ENCODE measurements at regions not wholly inside any gene's neighbourhood (a gene's known extent, or its start where the extent isn't known, plus 50 kb on each side); places are given as distances from the start of the nearest gene placed in this dataset.

DNA sequence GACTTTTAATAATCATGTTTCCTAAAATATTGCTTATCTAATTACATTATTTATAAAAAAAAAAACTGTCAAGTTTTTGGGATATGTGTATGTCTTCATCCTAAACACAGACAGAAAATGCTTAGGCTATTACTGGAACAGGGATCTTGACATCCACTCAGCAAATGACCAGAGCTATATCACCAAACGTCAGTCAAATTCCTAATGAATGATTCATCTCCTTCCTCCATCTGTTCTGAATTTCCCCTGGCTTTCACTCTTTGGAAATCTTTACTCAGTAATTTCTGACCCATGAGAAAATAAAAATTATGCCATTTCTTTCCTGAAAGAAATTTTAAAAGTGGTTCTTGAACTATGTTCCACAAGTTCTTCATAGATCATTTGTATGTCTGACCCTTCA, 552.4 kb upstream of the KCND2 start:
- TF ChIP-seq, protein P1, sequence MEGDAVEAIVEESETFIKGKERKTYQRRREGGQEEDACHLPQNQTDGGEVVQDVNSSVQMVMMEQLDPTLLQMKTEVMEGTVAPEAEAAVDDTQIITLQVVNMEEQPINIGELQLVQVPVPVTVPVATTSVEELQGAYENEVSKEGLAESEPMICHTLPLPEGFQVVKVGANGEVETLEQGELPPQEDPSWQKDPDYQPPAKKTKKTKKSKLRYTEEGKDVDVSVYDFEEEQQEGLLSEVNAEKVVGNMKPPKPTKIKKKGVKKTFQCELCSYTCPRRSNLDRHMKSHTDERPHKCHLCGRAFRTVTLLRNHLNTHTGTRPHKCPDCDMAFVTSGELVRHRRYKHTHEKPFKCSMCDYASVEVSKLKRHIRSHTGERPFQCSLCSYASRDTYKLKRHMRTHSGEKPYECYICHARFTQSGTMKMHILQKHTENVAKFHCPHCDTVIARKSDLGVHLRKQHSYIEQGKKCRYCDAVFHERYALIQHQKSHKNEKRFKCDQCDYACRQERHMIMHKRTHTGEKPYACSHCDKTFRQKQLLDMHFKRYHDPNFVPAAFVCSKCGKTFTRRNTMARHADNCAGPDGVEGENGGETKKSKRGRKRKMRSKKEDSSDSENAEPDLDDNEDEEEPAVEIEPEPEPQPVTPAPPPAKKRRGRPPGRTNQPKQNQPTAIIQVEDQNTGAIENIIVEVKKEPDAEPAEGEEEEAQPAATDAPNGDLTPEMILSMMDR (IDR thresholded peaks at IDR 0.05; ENCODE audit: poor library complexity, severe bottlenecking): no peak
- no peak for TF ChIP-seq POLR2AphosphoS5 (IDR thresholded peaks at IDR 0.05)
- TF ChIP-seq EZH2 (IDR thresholded peaks at IDR 0.05; ENCODE audit: borderline replicate concordance, insufficient read depth, low read length, poor library complexity, severe bottlenecking): no peak
- TF ChIP-seq EP300 (conservative IDR thresholded peaks at IDR 0.05; ENCODE audit: poor library complexity, severe bottlenecking): no peak
- TF ChIP-seq RAD21 (conservative IDR thresholded peaks at IDR 0.05): no peak
- TF ChIP-seq SMC3 (conservative IDR thresholded peaks at IDR 0.05; ENCODE audit: poor library complexity): no peak
- TF ChIP-seq TAF1 (IDR thresholded peaks at IDR 0.05; ENCODE audit: low read depth): no peak
- TF ChIP-seq, protein P2, sequence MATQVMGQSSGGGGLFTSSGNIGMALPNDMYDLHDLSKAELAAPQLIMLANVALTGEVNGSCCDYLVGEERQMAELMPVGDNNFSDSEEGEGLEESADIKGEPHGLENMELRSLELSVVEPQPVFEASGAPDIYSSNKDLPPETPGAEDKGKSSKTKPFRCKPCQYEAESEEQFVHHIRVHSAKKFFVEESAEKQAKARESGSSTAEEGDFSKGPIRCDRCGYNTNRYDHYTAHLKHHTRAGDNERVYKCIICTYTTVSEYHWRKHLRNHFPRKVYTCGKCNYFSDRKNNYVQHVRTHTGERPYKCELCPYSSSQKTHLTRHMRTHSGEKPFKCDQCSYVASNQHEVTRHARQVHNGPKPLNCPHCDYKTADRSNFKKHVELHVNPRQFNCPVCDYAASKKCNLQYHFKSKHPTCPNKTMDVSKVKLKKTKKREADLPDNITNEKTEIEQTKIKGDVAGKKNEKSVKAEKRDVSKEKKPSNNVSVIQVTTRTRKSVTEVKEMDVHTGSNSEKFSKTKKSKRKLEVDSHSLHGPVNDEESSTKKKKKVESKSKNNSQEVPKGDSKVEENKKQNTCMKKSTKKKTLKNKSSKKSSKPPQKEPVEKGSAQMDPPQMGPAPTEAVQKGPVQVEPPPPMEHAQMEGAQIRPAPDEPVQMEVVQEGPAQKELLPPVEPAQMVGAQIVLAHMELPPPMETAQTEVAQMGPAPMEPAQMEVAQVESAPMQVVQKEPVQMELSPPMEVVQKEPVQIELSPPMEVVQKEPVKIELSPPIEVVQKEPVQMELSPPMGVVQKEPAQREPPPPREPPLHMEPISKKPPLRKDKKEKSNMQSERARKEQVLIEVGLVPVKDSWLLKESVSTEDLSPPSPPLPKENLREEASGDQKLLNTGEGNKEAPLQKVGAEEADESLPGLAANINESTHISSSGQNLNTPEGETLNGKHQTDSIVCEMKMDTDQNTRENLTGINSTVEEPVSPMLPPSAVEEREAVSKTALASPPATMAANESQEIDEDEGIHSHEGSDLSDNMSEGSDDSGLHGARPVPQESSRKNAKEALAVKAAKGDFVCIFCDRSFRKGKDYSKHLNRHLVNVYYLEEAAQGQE (IDR thresholded peaks at IDR 0.05; ENCODE audit: borderline replicate concordance): no peak
- no peak for TF ChIP-seq MXI1 (conservative IDR thresholded peaks at IDR 0.05; ENCODE audit: poor library complexity, severe bottlenecking)

Measured in neural cell (in vitro differentiated cells).